Astrocyte (in vitro differentiated cells and primary cell): ENCODE measurements at regions not wholly inside any gene's neighbourhood (a gene's known extent, or its start where the extent isn't known, plus 50 kb on each side); places are given as distances from the start of the nearest gene placed in this dataset.
A peak's percentile ranks its signal among the peaks of the same experiment; 100 is the strongest.

Experiments used
- DNase-seq: peaks from one replicate; pipeline ENCODE4 v3.0.0-alpha.2; 2010; ENCODE audit warnings: low read depth
- FAIRE-seq: peaks from 2 replicates; lab custom pipeline; 2011; peaks lifted over from hg19 to GRCh38; lab: Jason Lieb, UNC
- H2AFZ ChIP-seq: 2 replicates; pipeline ENCODE4 v1.6.0; 2012; ENCODE audit warnings: low read depth, low read length, inconsistent platforms
- H3K27ac ChIP-seq: 2 replicates; pipeline ENCODE4 v1.5.1; 2011; ENCODE audit warnings: low read depth, low read length, inconsistent platforms
- H3K27me3 ChIP-seq: 2 replicates; pipeline ENCODE4 v1.6.0; 2011; ENCODE audit warnings: low read length, inconsistent platforms; ENCODE audit not compliant: insufficient read depth
- H3K36me3 ChIP-seq: 2 replicates; pipeline ENCODE4 v1.5.1; 2011; ENCODE audit warnings: low read length, inconsistent platforms; ENCODE audit not compliant: insufficient read depth
- H3K4me1 ChIP-seq: 2 replicates; pipeline ENCODE4 v1.5.1; 2011; ENCODE audit warnings: low read length, inconsistent platforms; ENCODE audit not compliant: insufficient read depth
- H3K4me2 ChIP-seq: 2 replicates; pipeline ENCODE4 v1.6.0; 2012; ENCODE audit warnings: low read length, inconsistent platforms
- H3K4me3 ChIP-seq: 2 replicates; pipeline ENCODE4 v1.5.1; 2011; ENCODE audit warnings: low read depth, mild to moderate bottlenecking, low read length, inconsistent platforms; ENCODE audit not compliant: insufficient read depth
- H3K79me2 ChIP-seq: 2 replicates; pipeline ENCODE4 v1.6.0; 2012; ENCODE audit warnings: mild to moderate bottlenecking, low read length, inconsistent platforms; ENCODE audit not compliant: insufficient read depth
- H3K9ac ChIP-seq: 2 replicates; pipeline ENCODE4 v1.6.0; 2012; ENCODE audit warnings: mild to moderate bottlenecking, low read length, inconsistent platforms
- H3K9me3 ChIP-seq: 2 replicates; pipeline ENCODE4 v1.5.1; 2012; ENCODE audit warnings: low read depth, mild to moderate bottlenecking, low read length, inconsistent platforms; ENCODE audit not compliant: insufficient read depth
- H4K20me1 ChIP-seq: 2 replicates; pipeline ENCODE4 v1.6.0; 2012; ENCODE audit warnings: low read length, inconsistent platforms; ENCODE audit not compliant: insufficient read depth
- H3K27ac Mint-ChIP-seq: one replicate; pipeline ENCODE4 v1.8.0; 2021; ENCODE audit warnings: mild to moderate bottlenecking, mixed read lengths; ENCODE audit not compliant: unreplicated experiment
- H3K27me3 Mint-ChIP-seq: one replicate; pipeline ENCODE4 v1.8.0; 2021; ENCODE audit warnings: low read depth, mixed read lengths; ENCODE audit not compliant: unreplicated experiment
- H3K36me3 Mint-ChIP-seq: one replicate; pipeline ENCODE4 v1.8.0; 2021; ENCODE audit warnings: low read depth, mixed read lengths; ENCODE audit not compliant: unreplicated experiment
- H3K4me1 Mint-ChIP-seq: one replicate; pipeline ENCODE4 v1.8.0; 2021; ENCODE audit warnings: low read depth, mixed read lengths; ENCODE audit not compliant: unreplicated experiment
- H3K4me3 Mint-ChIP-seq: one replicate; pipeline ENCODE4 v1.8.0; 2021; ENCODE audit warnings: mild to moderate bottlenecking, moderate library complexity, mixed read lengths; ENCODE audit not compliant: unreplicated experiment
- H3K9me3 Mint-ChIP-seq: one replicate; pipeline ENCODE4 v1.8.0; 2021; ENCODE audit warnings: mild to moderate bottlenecking, mixed read lengths; ENCODE audit not compliant: unreplicated experiment
- EZH2 ChIP-seq: IDR thresholded peaks from 2 replicates; pipeline ENCODE4 v1.6.1; 2012; ENCODE audit warnings: mild to moderate bottlenecking, low read length, inconsistent platforms; ENCODE audit not compliant: insufficient read depth
- TF ChIP-seq, protein P1 (sequence below): IDR thresholded peaks from 2 replicates; pipeline ENCODE4 v1.5.1; 2011; ENCODE audit warnings: low read depth, mild to moderate bottlenecking, inconsistent platforms, low read length, moderate library complexity; ENCODE audit not compliant: insufficient read depth

DNA sequence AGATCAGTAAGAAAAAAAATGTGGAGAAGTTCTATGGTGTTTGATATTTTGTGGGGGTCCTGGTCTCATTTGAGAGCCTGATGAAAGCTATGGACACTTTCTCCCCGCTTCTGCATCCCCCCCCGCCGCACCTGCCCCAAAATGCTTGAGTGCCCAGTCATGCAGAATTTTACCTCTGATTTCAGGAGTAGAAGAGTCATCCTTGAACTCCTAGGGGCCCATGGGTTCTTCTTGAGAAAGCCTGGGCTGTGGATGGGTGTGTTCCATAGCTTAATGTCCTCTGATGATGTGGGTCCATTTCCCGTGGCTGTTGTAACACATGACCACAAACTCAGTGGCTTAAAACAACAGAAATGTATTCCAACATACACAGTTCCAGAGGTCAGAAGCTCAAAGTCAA, 248.8 kb upstream of the PWP1 start:
- peaks cover 3% of the 10 kb centered on the region for H3K4me1 ChIP-seq
- H3K79me2 ChIP-seq = no peaks in the 10 kb centered on the region
- H3K9ac ChIP-seq = no peak overlapping the region
- Mint-ChIP-seq H3K4me3 (no peak overlapping the region), H3K27me3 (peaks cover 5% of the 10 kb centered on the region), H3K36me3 (no peaks in the 10 kb centered on the region), H3K4me1 (peaks cover 6% of the 10 kb centered on the region), H3K9me3 (peaks cover 2% of the 10 kb centered on the region), H3K27ac (peak overlapping the region; percentile 93)
- H3K27ac ChIP-seq = no peak overlapping the region
- no peaks in the 10 kb centered on the region for H3K36me3 ChIP-seq
- H3K9me3 ChIP-seq = no peaks in the 10 kb centered on the region
- no peak overlapping the region for H3K4me2 ChIP-seq
- no peak overlapping the region for H2AFZ ChIP-seq
- TF ChIP-seq, protein P1, sequence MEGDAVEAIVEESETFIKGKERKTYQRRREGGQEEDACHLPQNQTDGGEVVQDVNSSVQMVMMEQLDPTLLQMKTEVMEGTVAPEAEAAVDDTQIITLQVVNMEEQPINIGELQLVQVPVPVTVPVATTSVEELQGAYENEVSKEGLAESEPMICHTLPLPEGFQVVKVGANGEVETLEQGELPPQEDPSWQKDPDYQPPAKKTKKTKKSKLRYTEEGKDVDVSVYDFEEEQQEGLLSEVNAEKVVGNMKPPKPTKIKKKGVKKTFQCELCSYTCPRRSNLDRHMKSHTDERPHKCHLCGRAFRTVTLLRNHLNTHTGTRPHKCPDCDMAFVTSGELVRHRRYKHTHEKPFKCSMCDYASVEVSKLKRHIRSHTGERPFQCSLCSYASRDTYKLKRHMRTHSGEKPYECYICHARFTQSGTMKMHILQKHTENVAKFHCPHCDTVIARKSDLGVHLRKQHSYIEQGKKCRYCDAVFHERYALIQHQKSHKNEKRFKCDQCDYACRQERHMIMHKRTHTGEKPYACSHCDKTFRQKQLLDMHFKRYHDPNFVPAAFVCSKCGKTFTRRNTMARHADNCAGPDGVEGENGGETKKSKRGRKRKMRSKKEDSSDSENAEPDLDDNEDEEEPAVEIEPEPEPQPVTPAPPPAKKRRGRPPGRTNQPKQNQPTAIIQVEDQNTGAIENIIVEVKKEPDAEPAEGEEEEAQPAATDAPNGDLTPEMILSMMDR = no peak
- no peak for TF ChIP-seq EZH2
- no peaks in the 10 kb centered on the region for H3K27me3 ChIP-seq
- FAIRE-seq (no peak), DNase-seq (no peak)
- H4K20me1 ChIP-seq = no peaks in the 10 kb centered on the region
- H3K4me3 ChIP-seq = no peak overlapping the region

DNA sequence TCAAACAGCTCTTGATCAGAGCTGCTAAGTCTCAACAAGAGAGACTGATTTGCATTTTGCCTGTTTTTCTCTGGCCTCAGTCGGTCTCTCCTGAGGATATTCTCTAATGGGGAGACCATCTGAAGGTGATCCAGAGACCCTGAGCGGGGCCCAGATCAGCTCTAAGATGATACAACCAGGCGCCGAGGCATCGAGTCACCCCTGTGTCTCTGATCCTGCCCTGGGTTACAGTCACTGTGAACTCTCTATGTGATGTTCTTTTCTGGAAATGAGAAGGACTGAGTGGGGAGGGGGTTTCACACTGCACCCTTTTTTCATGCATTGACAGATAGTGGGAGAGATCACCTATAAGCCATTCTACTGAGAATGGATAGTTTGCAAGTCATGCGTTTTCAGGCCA, 247.6 kb upstream of the PWP1 start:
- Histone ChIP-seq H3K4me3 (no peak overlapping the region), H3K36me3 (no peaks in the 10 kb centered on the region), H3K9me3 (no peaks in the 10 kb centered on the region), H3K9ac (no peak overlapping the region), H3K27ac (no peak overlapping the region), H3K79me2 (no peaks in the 10 kb centered on the region), H4K20me1 (no peaks in the 10 kb centered on the region), H3K4me2 (no peak overlapping the region), H3K4me1 (peaks cover 3% of the 10 kb centered on the region), H2AFZ (no peak overlapping the region), H3K27me3 (no peaks in the 10 kb centered on the region)
- TF ChIP-seq, protein P1 = no peak
- TF ChIP-seq EZH2 = no peak
- H3K9me3 Mint-ChIP-seq = peaks cover 2% of the 10 kb centered on the region
- no peaks in the 10 kb centered on the region for H3K36me3 Mint-ChIP-seq
- DNase-seq (no peak), FAIRE-seq (no peak)
- peaks cover 5% of the 10 kb centered on the region for H3K27me3 Mint-ChIP-seq
- H3K4me1 Mint-ChIP-seq = peaks cover 6% of the 10 kb centered on the region
- H3K4me3 Mint-ChIP-seq = no peak overlapping the region
- H3K27ac Mint-ChIP-seq = no peak overlapping the region

- Mint-ChIP-seq H3K4me3 (no peak overlapping the region), H3K36me3 (peaks cover 2% of the 10 kb centered on the region), H3K9me3 (peaks cover 2% of the 10 kb centered on the region), H3K4me1 (peaks cover 6% of the 10 kb centered on the region), H3K27me3 (peaks cover 5% of the 10 kb centered on the region), H3K27ac (no peak overlapping the region)
- no peaks in the 10 kb centered on the region for H3K79me2 ChIP-seq
- TF ChIP-seq EZH2 = no peak
- TF ChIP-seq, protein P1 = no peak
- H3K27me3 ChIP-seq = no peaks in the 10 kb centered on the region
- H3K4me2 ChIP-seq = no peak overlapping the region
- H2AFZ ChIP-seq = no peak overlapping the region
- no peak for DNase-seq
- H3K4me3 ChIP-seq = no peak overlapping the region
- H3K4me1 ChIP-seq = peaks cover 3% of the 10 kb centered on the region
- H4K20me1 ChIP-seq = no peaks in the 10 kb centered on the region
- H3K36me3 ChIP-seq = no peaks in the 10 kb centered on the region
- no peak overlapping the region for H3K9ac ChIP-seq
- H3K27ac ChIP-seq = no peak overlapping the region
- no peaks in the 10 kb centered on the region for H3K9me3 ChIP-seq
- no peak for FAIRE-seq
Observed at GRCh38 chr12:107439026-107439738, 246.4 kb upstream of the PWP1 start.
